Sigmoid colon (tissue), 4 donors: ENCODE measurements at regions not wholly inside any gene's neighbourhood (a gene's known extent, or its start where the extent isn't known, plus 50 kb on each side); places are given as distances from the start of the nearest gene placed in this dataset.

Experiments used
- CTCF ChIP-seq, 4 experiments: fragments of 450-650 bp in 3 of 4; fragments of 200-600 bp in 1 of 4; IDR thresholded peaks; one replicate each; pipeline ENCODE4 v1.5.1; 2016 to 2019; ENCODE audit warnings: antibody characterized with exemption in 4 of 4, mild to moderate bottlenecking in 3 of 4, moderate library complexity in 2 of 4
- EP300 ChIP-seq, 4 donors: sonication (generic); formaldehyde crosslinking; IDR thresholded peaks; one replicate each; pipeline ENCODE4 v1.6.1; 2017; ENCODE audit warnings: antibody characterized with exemption in 4 of 4
- POLR2A ChIP-seq, 2 donors: fragments of 450-650 bp; IDR thresholded peaks; one replicate each; pipeline ENCODE4 v1.6.1; 2016; ENCODE audit warnings: antibody characterized with exemption in 2 of 2, mild to moderate bottlenecking in 2 of 2, moderate library complexity in 2 of 2
- POLR2AphosphoS5 ChIP-seq, 4 donors: sonication (generic); formaldehyde crosslinking; IDR thresholded peaks; one replicate each; pipeline ENCODE4 v1.6.1; 2017; ENCODE audit warnings: antibody characterized with exemption in 4 of 4

GRCh38 chr2:45115181-45115580 lies 105.9 kb upstream of the SIX2 start:
- TF ChIP-seq EP300 (IDR thresholded peaks at IDR 0.05) (no peak), POLR2AphosphoS5 (IDR thresholded peaks at IDR 0.05) (no peak), POLR2A (IDR thresholded peaks at IDR 0.05) (no peak), CTCF (IDR thresholded peaks at IDR 0.05) (no peak)
